Neuronal stem cell (in vitro differentiated cells): ENCODE measurements at regions not wholly inside any gene's neighbourhood (a gene's known extent, or its start where the extent isn't known, plus 50 kb on each side); places are given as distances from the start of the nearest gene placed in this dataset.

Source experiments
- DNase-seq: peaks from one replicate; pipeline ENCODE4 v3.0.0-alpha.2; 2013; ENCODE audit warnings: low spot score
- H2AFZ ChIP-seq: one replicate; pipeline ENCODE4 v1.6.1; 2013; ENCODE audit warnings: mild to moderate bottlenecking, low read length, inconsistent platforms
- H2AK5ac ChIP-seq: 2 replicates; pipeline ENCODE4 v1.6.1; 2013; ENCODE audit warnings: low read depth, mild to moderate bottlenecking, inconsistent platforms, low read length, moderate library complexity, mixed read lengths
- H2BK120ac ChIP-seq: 2 replicates; pipeline ENCODE4 v1.6.1; 2013; ENCODE audit warnings: low read depth, mild to moderate bottlenecking, inconsistent platforms, low read length, moderate library complexity, mixed read lengths
- H2BK12ac ChIP-seq: one replicate; pipeline ENCODE4 v1.6.1; 2013; ENCODE audit warnings: low read length, inconsistent platforms
- H2BK15ac ChIP-seq: 2 replicates; pipeline ENCODE4 v1.6.1; 2013; ENCODE audit warnings: mild to moderate bottlenecking, low read length, inconsistent platforms, mixed read lengths
- H2BK5ac ChIP-seq: one replicate; pipeline ENCODE4 v1.6.1; 2013; ENCODE audit warnings: inconsistent platforms, mild to moderate bottlenecking, low read length, moderate library complexity
- H3K14ac ChIP-seq: one replicate; pipeline ENCODE4 v1.6.1; 2013; ENCODE audit warnings: low read length, inconsistent platforms
- H3K18ac ChIP-seq: 2 replicates; pipeline ENCODE4 v1.6.1; 2013; ENCODE audit warnings: low read length, inconsistent platforms
- H3K23ac ChIP-seq: 2 replicates; pipeline ENCODE4 v1.6.1; 2013; ENCODE audit warnings: low read depth, mild to moderate bottlenecking, mixed read lengths, low read length, inconsistent platforms; ENCODE audit not compliant: poor library complexity
- H3K27ac ChIP-seq: replicated peaks from 3 replicates; pipeline ENCODE4 v1.5.1; 2013; ENCODE audit warnings: low read length, inconsistent platforms
- H3K27me3 ChIP-seq, 3 experiments: 2 replicates each; pipeline ENCODE4 v1.6.1; 2013; ENCODE audit warnings: low read length in 3 of 3, mild to moderate bottlenecking in 2 of 3, inconsistent platforms in 1 of 3, low read depth in 1 of 3, mixed read lengths in 1 of 3, moderate library complexity in 1 of 3; ENCODE audit not compliant: control insufficient read depth in 3 of 3, insufficient read depth in 3 of 3
- H3K36me3 ChIP-seq, 2 donors: replicated peaks in 1 of 2; 2 replicates each; pipeline ENCODE4 v1.6.1; 2013; ENCODE audit warnings: low read length in 2 of 2; ENCODE audit not compliant: control insufficient read depth in 2 of 2, insufficient read depth in 2 of 2
- H3K4ac ChIP-seq: 2 replicates; pipeline ENCODE4 v1.6.1; 2013; ENCODE audit warnings: inconsistent platforms, mild to moderate bottlenecking, low read length, moderate library complexity
- H3K4me1 ChIP-seq, 2 donors: 1 replicate in 1 of 2; 2 replicates in 1 of 2; pipeline ENCODE4 v1.6.1; 2013; ENCODE audit warnings: low read length in 2 of 2, low read depth in 1 of 2; ENCODE audit not compliant: control insufficient read depth in 2 of 2, insufficient read depth in 1 of 2
- H3K4me2 ChIP-seq: one replicate; pipeline ENCODE4 v1.6.1; 2013; ENCODE audit warnings: mild to moderate bottlenecking, low read length, inconsistent platforms; ENCODE audit not compliant: insufficient read depth, poor library complexity, severe bottlenecking
- H3K4me3 ChIP-seq, 2 donors: 2 replicates each; pipeline ENCODE4 v1.5.1; 2013; ENCODE audit warnings: low read length in 2 of 2, mild to moderate bottlenecking in 2 of 2, inconsistent platforms in 1 of 2, moderate library complexity in 1 of 2
- H3K79me1 ChIP-seq: one replicate; pipeline ENCODE4 v1.6.1; 2013; ENCODE audit warnings: low read depth, mild to moderate bottlenecking, inconsistent platforms, low read length, moderate library complexity
- H3K9ac ChIP-seq: one replicate; pipeline ENCODE4 v1.6.1; 2013; ENCODE audit warnings: mild to moderate bottlenecking, low read depth, low read length, inconsistent platforms; ENCODE audit not compliant: poor library complexity
- H3K9me3 ChIP-seq, 2 donors: replicated peaks in 1 of 2; 2 replicates each; pipeline versions ENCODE3 to v1.6.1; 2013; ENCODE audit warnings: low read length in 2 of 2, mild to moderate bottlenecking in 2 of 2, inconsistent platforms in 1 of 2, low read depth in 1 of 2, mixed read lengths in 1 of 2, moderate library complexity in 1 of 2; ENCODE audit not compliant: control insufficient read depth in 2 of 2, insufficient read depth in 1 of 2
- H4K8ac ChIP-seq: one replicate; pipeline ENCODE4 v1.6.1; 2013; ENCODE audit warnings: low read depth, mild to moderate bottlenecking, inconsistent platforms, low read length, moderate library complexity
- H4K91ac ChIP-seq: one replicate; pipeline ENCODE4 v1.6.1; 2013; ENCODE audit warnings: low read length, low read depth, mild to moderate bottlenecking, inconsistent platforms; ENCODE audit not compliant: poor library complexity
- WGBS, 2 donors: extraction: QIAGEN DNeasy Blood & Tissue Kit; methylation state at CpG; one replicate each; pipeline ENCODE4 v1.1.7; 2013; ENCODE audit warnings: missing lambda C conversion rate in 2 of 2, mixed read lengths in 1 of 2; ENCODE audit not compliant: insufficient read length in 2 of 2, insufficient replicate concordance in 1 of 2; ENCODE audit errors: extremely low coverage in 2 of 2; 5-methylcytosine and 5-hydroxymethylcytosine counted together

DNA sequence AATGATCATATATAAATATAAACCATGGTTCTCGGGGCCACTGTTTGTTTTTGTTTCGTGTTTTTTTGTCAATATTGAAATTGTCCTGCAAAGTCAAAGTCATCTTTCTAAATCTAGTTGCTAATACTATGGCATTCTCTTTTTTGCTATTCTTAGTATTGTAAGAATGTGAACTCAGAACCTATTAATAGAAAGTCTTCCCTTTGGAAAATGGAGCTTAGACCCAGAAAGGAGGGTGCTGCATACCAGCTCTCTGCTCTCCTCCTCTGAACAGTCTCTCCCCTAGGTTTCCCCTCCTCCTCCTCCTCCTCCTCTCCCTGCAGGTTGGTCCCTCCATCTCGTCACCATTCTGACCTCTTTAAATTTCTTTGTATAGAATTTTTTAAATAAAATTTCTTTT, 150.4 kb upstream of the CCN2 start:
- H2BK12ac ChIP-seq, result no peak overlapping the region
- WGBS, 2 donors, result no CpG with 5 or more reads among the region's 3 CpGs
- no peak overlapping the region for H3K9ac ChIP-seq

DNA sequence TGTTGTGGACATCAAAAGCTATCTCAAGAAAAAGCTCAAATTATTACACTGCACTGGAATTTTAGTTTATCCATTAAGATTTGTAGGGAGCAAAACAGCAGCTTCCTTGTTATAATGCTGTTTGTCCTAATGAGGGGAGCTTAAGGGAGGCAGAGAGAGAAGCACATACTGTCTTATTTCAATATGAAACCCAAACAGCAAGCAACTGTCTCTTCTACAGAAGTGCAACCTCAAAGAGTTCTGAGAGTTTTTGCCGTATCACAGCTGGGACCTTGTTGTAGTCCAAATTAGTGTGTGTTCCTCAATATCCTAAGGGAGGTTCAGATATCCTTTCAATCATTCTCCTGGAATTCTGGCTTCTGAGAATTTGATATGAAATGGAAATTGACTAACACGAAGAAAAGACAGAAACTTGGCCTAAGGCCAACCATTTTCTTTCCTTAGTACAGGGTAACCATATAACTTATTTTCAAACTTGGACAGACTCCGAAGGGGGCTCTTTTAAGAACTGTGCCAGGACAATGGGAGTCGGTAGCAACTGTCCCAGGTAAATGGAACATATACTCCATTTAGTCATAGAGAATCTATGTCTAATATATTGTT, 149.3 kb upstream of the CCN2 start:
- no peak overlapping the region for H2AK5ac ChIP-seq
- no peak overlapping the region for H4K91ac ChIP-seq
- H3K4me2 ChIP-seq, result no peak overlapping the region
- no peaks in the 10 kb centered on the region for H3K79me1 ChIP-seq
- H2BK12ac ChIP-seq, result no peak overlapping the region
- H2AFZ ChIP-seq, result no peak overlapping the region
- WGBS, 2 donors, result no CpG with 5 or more reads among the region's 4 CpGs
- no peak overlapping the region for H4K8ac ChIP-seq
- H3K9me3 ChIP-seq, result no peaks in the 10 kb centered on the region
- H3K27ac ChIP-seq, result no peak overlapping the region
- H2BK120ac ChIP-seq, result no peak overlapping the region
- H3K23ac ChIP-seq, result no peak overlapping the region
- H3K36me3 ChIP-seq, result no peaks in the 10 kb centered on the region
- H2BK5ac ChIP-seq, result no peak overlapping the region
- no peaks in the 10 kb centered on the region for H3K4me1 ChIP-seq
- H3K9ac ChIP-seq, result no peak overlapping the region
- H3K4ac ChIP-seq, result no peak overlapping the region
- no peak overlapping the region for H2BK15ac ChIP-seq
- no peak overlapping the region for H3K14ac ChIP-seq
- H3K18ac ChIP-seq, result no peak overlapping the region
- no peak overlapping the region for H3K4me3 ChIP-seq
- H3K27me3 ChIP-seq, result no peaks in the 10 kb centered on the region
- no peak for DNase-seq

More for the DNA sequence above, 150.4 kb upstream of the CCN2 start:
- no peak overlapping the region for H4K8ac ChIP-seq
- H3K79me1 ChIP-seq, result no peaks in the 10 kb centered on the region
- DNase-seq, result no peak
- no peak overlapping the region for H2AFZ ChIP-seq
- no peak overlapping the region for H2BK15ac ChIP-seq
- no peak overlapping the region for H2BK5ac ChIP-seq
- H3K14ac ChIP-seq, result no peak overlapping the region
- no peaks in the 10 kb centered on the region for H3K36me3 ChIP-seq
- H3K4ac ChIP-seq, result no peak overlapping the region
- H3K4me1 ChIP-seq, result no peaks in the 10 kb centered on the region
- H3K4me2 ChIP-seq, result no peak overlapping the region
- H2BK120ac ChIP-seq, result no peak overlapping the region
- H3K4me3 ChIP-seq, result no peak overlapping the region
- no peak overlapping the region for H3K23ac ChIP-seq
- no peak overlapping the region for H2AK5ac ChIP-seq
- H3K18ac ChIP-seq, result no peak overlapping the region
- no peaks in the 10 kb centered on the region for H3K27me3 ChIP-seq
- peaks cover 0 to under 1% of the 10 kb centered on the region in 2 donors for H3K9me3 ChIP-seq
- H3K27ac ChIP-seq, result no peak overlapping the region
- no peak overlapping the region for H4K91ac ChIP-seq

DNA sequence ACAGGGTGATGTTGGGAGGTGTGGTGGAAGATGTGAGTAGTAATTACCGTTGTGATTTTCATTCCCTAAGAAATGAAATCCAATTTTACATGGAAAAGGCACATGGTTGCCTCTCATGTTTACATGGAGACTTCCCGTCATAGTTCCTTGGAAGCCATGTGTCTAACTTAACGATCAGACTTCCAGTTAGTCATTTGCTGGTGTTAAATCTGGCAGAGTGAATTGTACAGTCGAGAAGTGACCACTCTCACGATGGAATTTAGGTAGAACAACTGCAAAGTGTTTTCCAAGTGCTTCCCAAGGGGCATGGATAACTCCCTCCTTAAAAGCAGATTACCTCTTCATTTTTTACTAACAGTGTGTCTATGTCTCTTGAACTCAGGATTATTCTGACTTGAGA, 145.8 kb upstream of the CCN2 start:
- no peaks in the 10 kb centered on the region for H3K9me3 ChIP-seq
- H3K4me2 ChIP-seq, result no peak overlapping the region
- no peak overlapping the region for H3K9ac ChIP-seq
- no peak overlapping the region for H4K91ac ChIP-seq
- H3K36me3 ChIP-seq, result no peaks in the 10 kb centered on the region
- H3K4ac ChIP-seq, result no peak overlapping the region
- no peaks in the 10 kb centered on the region for H3K27me3 ChIP-seq
- H2BK120ac ChIP-seq, result no peak overlapping the region
- no peak overlapping the region for H2AFZ ChIP-seq
- H4K8ac ChIP-seq, result no peak overlapping the region
- DNase-seq, result no peak
- no peak overlapping the region for H3K27ac ChIP-seq
- no CpG with 5 or more reads among the region's 5 CpGs for WGBS, 2 donors
- no peak overlapping the region for H2BK5ac ChIP-seq
- H3K79me1 ChIP-seq, result no peaks in the 10 kb centered on the region
- no peak overlapping the region for H3K23ac ChIP-seq
- no peak overlapping the region for H3K14ac ChIP-seq
- H2BK12ac ChIP-seq, result no peak overlapping the region
- H3K18ac ChIP-seq, result no peak overlapping the region
- H3K4me1 ChIP-seq, result no peaks in the 10 kb centered on the region
- no peak overlapping the region for H2BK15ac ChIP-seq
- no peak overlapping the region for H2AK5ac ChIP-seq
- H3K4me3 ChIP-seq, result no peak overlapping the region

DNA sequence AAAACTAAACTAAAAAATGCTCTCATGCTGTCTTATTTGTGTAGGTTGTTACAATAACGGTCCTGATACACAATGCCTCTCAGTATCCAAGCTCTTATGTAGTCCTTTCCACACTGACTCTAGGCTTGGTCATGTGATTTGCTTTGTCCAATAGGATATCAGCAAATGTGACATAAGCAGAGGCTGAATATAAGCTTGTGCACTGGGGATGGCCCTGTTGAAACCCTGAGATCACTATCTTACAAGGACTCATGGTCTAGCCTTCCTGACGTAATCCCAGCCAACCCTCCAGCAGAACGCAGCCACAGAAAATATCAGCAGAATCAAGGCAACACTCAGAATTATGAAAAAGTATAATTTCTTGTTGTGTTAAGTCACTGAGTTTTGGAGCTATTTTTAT, 145.1 kb upstream of the CCN2 start:
- H3K4me3 ChIP-seq, result no peak overlapping the region
- no peaks in the 10 kb centered on the region for H3K79me1 ChIP-seq
- H2BK15ac ChIP-seq, result no peak overlapping the region
- H2AFZ ChIP-seq, result no peak overlapping the region
- H3K18ac ChIP-seq, result no peak overlapping the region
- H4K8ac ChIP-seq, result no peak overlapping the region
- no CpG with 5 or more reads among the region's 3 CpGs for WGBS, 2 donors
- no peak overlapping the region for H3K14ac ChIP-seq
- H3K4me1 ChIP-seq, result no peaks in the 10 kb centered on the region
- no peaks in the 10 kb centered on the region for H3K36me3 ChIP-seq
- no peak for DNase-seq
- H3K27me3 ChIP-seq, result no peaks in the 10 kb centered on the region
- no peak overlapping the region for H2BK5ac ChIP-seq
- H3K23ac ChIP-seq, result no peak overlapping the region
- H3K9me3 ChIP-seq, result no peaks in the 10 kb centered on the region
- no peak overlapping the region for H2AK5ac ChIP-seq
- no peak overlapping the region for H3K27ac ChIP-seq
- no peak overlapping the region for H3K4me2 ChIP-seq
- H2BK12ac ChIP-seq, result no peak overlapping the region
- no peak overlapping the region for H3K4ac ChIP-seq
- no peak overlapping the region for H3K9ac ChIP-seq
- H2BK120ac ChIP-seq, result no peak overlapping the region
- H4K91ac ChIP-seq, result no peak overlapping the region
